HCT116 (cell line): ENCODE measurements at regions not wholly inside any gene's neighbourhood (a gene's known extent, or its start where the extent isn't known, plus 50 kb on each side); places are given as distances from the start of the nearest gene placed in this dataset.

Experiments
- ATF3 ChIP-seq: IDR thresholded peaks from 2 replicates; pipeline ENCODE4 v1.6.1; 2012
- EZH2 ChIP-seq: fragments of 200-600 bp; sonication (generic); IDR thresholded peaks from 2 replicates; pipeline ENCODE4 v1.6.1; 2017; ENCODE audit warnings: antibody characterized with exemption, mixed run types
- EZH2phosphoT487 ChIP-seq: fragments of 200-600 bp; IDR thresholded peaks from 2 replicates; pipeline ENCODE4 v1.6.1; 2018; ENCODE audit warnings: antibody characterized with exemption, borderline replicate concordance
- JUND ChIP-seq: IDR thresholded peaks from 2 replicates; pipeline ENCODE4 v1.6.1; 2012
- POLR2A ChIP-seq: IDR thresholded peaks from 2 replicates; pipeline ENCODE4 v1.7.0; 2011; ENCODE audit warnings: borderline replicate concordance; ENCODE audit not compliant: insufficient read depth, insufficient read length; ENCODE audit errors: extremely low read depth
- POLR2AphosphoS5 ChIP-seq: IDR thresholded peaks from 2 replicates; pipeline ENCODE4 v1.6.1; 2011; ENCODE audit warnings: mild to moderate bottlenecking, low read depth, low read length, moderate library complexity
- SP1 ChIP-seq: IDR thresholded peaks from 2 replicates; pipeline ENCODE4 v1.6.1; 2012; ENCODE audit warnings: low read depth
- TCF7L2 ChIP-seq: IDR thresholded peaks from 2 replicates; pipeline ENCODE4 v1.7.0; 2011; ENCODE audit warnings: borderline replicate concordance, inconsistent platforms; ENCODE audit not compliant: insufficient read depth, insufficient read length; ENCODE audit errors: extremely low read depth
- ZFX ChIP-seq: fragments of 450-650 bp; IDR thresholded peaks from 2 replicates; pipeline ENCODE4 v1.6.1; 2017
- TF ChIP-seq, protein P1 (sequence below), 3 experiments: fragments of 200-600 bp in 1 of 3; sonication (generic) in 1 of 3; IDR thresholded peaks in 2 of 3; conservative IDR thresholded peaks in 1 of 3; 2 replicates each; pipeline ENCODE4 v1.5.1; 2012 to 2017; ENCODE audit warnings: low read depth in 2 of 3, low read length in 2 of 3, antibody characterized with exemption in 1 of 3, borderline replicate concordance in 1 of 3, control low read depth in 1 of 3, mild to moderate bottlenecking in 1 of 3, mixed read lengths in 1 of 3, mixed run types in 1 of 3, moderate library complexity in 1 of 3; ENCODE audit not compliant: insufficient read depth in 1 of 3
- TF ChIP-seq, protein P2 (sequence below): IDR thresholded peaks from 2 replicates; pipeline ENCODE4 v1.6.1; 2012
- TF ChIP-seq, protein P3 (sequence below): IDR thresholded peaks from 2 replicates; pipeline ENCODE4 v1.6.1; 2012; ENCODE audit warnings: low read depth

DNA sequence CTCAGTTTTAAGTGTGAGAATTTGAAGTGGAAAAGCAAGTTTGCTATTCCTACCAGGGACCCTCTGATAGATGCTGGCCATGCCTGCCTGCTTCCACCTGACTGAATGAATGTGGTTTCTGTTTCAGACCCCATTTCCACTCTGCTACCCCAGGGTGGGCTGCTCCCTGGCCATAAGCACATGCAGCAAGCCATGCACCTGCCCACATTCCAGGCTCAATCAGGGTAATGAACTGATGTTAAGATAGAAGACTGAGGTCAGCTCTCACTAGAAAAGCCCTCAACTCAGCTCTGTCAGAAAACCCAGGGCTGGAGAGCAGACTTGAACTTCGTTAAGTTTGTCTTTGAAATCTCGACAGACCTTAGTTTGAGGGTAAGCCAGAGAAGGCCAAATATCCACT is 333.9 kb downstream of the CYRIA start:
- TF ChIP-seq POLR2AphosphoS5 (no peak), EZH2phosphoT487 (no peak), SP1 (no peak), EZH2 (no peak), POLR2A (no peak), ZFX (no peak), TCF7L2 (no peak), ATF3 (no peak), JUND (no peak)
- TF ChIP-seq, protein P1, sequence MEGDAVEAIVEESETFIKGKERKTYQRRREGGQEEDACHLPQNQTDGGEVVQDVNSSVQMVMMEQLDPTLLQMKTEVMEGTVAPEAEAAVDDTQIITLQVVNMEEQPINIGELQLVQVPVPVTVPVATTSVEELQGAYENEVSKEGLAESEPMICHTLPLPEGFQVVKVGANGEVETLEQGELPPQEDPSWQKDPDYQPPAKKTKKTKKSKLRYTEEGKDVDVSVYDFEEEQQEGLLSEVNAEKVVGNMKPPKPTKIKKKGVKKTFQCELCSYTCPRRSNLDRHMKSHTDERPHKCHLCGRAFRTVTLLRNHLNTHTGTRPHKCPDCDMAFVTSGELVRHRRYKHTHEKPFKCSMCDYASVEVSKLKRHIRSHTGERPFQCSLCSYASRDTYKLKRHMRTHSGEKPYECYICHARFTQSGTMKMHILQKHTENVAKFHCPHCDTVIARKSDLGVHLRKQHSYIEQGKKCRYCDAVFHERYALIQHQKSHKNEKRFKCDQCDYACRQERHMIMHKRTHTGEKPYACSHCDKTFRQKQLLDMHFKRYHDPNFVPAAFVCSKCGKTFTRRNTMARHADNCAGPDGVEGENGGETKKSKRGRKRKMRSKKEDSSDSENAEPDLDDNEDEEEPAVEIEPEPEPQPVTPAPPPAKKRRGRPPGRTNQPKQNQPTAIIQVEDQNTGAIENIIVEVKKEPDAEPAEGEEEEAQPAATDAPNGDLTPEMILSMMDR (IDR thresholded peaks at IDR 0.05 in 2 of 3, conservative IDR thresholded peaks at IDR 0.05 in 1 of 3; ENCODE audit: borderline replicate concordance in 1 of 3, insufficient read depth in 1 of 3, low read depth in 2 of 3, low read length in 2 of 3), result no peak
- TF ChIP-seq, protein P2, sequence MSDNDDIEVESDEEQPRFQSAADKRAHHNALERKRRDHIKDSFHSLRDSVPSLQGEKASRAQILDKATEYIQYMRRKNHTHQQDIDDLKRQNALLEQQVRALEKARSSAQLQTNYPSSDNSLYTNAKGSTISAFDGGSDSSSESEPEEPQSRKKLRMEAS, result no peak
- TF ChIP-seq, protein P3, sequence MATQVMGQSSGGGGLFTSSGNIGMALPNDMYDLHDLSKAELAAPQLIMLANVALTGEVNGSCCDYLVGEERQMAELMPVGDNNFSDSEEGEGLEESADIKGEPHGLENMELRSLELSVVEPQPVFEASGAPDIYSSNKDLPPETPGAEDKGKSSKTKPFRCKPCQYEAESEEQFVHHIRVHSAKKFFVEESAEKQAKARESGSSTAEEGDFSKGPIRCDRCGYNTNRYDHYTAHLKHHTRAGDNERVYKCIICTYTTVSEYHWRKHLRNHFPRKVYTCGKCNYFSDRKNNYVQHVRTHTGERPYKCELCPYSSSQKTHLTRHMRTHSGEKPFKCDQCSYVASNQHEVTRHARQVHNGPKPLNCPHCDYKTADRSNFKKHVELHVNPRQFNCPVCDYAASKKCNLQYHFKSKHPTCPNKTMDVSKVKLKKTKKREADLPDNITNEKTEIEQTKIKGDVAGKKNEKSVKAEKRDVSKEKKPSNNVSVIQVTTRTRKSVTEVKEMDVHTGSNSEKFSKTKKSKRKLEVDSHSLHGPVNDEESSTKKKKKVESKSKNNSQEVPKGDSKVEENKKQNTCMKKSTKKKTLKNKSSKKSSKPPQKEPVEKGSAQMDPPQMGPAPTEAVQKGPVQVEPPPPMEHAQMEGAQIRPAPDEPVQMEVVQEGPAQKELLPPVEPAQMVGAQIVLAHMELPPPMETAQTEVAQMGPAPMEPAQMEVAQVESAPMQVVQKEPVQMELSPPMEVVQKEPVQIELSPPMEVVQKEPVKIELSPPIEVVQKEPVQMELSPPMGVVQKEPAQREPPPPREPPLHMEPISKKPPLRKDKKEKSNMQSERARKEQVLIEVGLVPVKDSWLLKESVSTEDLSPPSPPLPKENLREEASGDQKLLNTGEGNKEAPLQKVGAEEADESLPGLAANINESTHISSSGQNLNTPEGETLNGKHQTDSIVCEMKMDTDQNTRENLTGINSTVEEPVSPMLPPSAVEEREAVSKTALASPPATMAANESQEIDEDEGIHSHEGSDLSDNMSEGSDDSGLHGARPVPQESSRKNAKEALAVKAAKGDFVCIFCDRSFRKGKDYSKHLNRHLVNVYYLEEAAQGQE, result no peak
